ENCODE measurements at regions not wholly inside any gene's neighbourhood (a gene's known extent, or its start where the extent isn't known, plus 50 kb on each side); places are given as distances from the start of the nearest gene placed in this dataset.

DNA sequence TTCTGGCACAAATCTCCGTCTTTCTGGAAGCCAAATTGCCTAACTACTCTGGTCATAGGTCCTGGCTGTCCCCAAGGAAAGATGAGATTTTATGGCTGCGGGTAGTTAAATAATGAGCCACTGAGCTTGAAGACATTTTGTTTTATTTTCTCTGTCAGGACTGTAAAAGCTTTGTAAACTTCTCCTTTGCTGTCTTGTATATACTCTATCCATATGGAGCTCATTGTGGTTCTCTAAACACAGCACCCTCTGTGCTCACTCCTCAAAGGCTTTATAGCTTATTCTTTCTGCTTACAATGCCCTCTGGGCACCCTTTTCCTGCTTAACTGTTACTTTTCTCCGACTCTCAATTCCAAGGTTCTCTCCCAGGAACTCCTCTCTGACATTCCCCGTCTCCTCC lies 209.1 kb downstream of the CMPK2 start:
- DNase-seq: no peak
- Histone ChIP-seq H3K9me3 (no peaks in the 10 kb centered on the region), H3K9ac (ENCODE audit: low read depth in 2 of 2, low read length in 2 of 2) (no peak overlapping the region), H3K4me3 (no peak overlapping the region), H3K4me1 (no peaks in the 10 kb centered on the region), H3K27ac (no peak overlapping the region), H3K27me3 (no peaks in the 10 kb centered on the region), H3K36me3 (no peaks in the 10 kb centered on the region)
- intact Hi-C loops (cut with DNase I): no loop called here
- no peak for TF ChIP-seq CTCF (IDR thresholded peaks at IDR 0.05)

DNA sequence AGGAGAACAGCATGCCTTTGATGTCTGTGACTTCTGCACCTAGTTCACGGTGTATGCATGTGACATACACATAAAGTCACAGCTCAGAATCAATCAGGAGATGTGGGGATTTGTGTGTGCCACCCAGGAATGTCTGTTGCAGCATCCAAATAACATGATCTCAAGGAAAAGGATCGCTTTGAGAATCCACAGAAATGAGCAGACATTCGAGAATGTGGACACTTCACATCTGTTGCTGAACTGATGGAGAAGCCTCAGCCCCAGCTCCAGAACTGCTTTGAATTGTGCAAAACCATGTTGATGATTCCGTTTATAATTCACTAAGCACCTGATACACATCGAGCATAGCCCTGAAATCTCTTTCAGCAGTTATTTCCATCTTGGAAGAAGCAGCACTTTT lies 208.6 kb downstream of the CMPK2 start:
- Histone ChIP-seq H3K4me3 (no peak overlapping the region), H3K36me3 (no peaks in the 10 kb centered on the region), H3K9me3 (no peaks in the 10 kb centered on the region), H3K4me1 (no peaks in the 10 kb centered on the region), H3K27ac (no peak overlapping the region), H3K9ac (ENCODE audit: low read depth in 2 of 2, low read length in 2 of 2) (no peak overlapping the region), H3K27me3 (no peaks in the 10 kb centered on the region)
- TF ChIP-seq CTCF (IDR thresholded peaks at IDR 0.05): no peak
- intact Hi-C loops (cut with DNase I): no loop called here
- DNase-seq: no peak

DNA sequence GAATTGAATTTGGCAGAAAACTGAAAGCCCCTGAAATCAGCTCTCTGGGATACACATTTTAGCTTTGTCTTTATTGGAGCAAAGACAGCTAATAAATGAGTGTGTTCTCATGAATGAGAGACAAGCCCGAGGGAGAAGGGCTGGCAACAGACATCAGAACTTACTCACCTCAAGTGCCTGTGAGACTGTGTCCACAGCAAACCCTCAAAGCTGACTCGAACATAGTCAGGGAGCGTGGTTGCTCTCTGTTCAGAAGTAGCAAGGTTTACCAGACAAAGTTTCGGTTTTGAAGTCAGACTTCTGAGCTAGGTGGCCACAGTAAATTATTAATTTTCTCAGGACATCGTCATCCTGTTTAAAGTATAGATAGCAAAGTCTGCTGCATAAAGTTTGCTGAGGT lies 207.9 kb downstream of the CMPK2 start:
- Histone ChIP-seq H3K36me3 (no peaks in the 10 kb centered on the region), H3K27ac (no peak overlapping the region), H3K9ac (ENCODE audit: low read depth in 2 of 2, low read length in 2 of 2) (no peak overlapping the region), H3K9me3 (no peaks in the 10 kb centered on the region), H3K4me3 (no peak overlapping the region), H3K27me3 (no peaks in the 10 kb centered on the region), H3K4me1 (no peaks in the 10 kb centered on the region)
- intact Hi-C loops (cut with DNase I): no loop called here
- no peak for TF ChIP-seq CTCF (IDR thresholded peaks at IDR 0.05)
- no peak for DNase-seq

DNA sequence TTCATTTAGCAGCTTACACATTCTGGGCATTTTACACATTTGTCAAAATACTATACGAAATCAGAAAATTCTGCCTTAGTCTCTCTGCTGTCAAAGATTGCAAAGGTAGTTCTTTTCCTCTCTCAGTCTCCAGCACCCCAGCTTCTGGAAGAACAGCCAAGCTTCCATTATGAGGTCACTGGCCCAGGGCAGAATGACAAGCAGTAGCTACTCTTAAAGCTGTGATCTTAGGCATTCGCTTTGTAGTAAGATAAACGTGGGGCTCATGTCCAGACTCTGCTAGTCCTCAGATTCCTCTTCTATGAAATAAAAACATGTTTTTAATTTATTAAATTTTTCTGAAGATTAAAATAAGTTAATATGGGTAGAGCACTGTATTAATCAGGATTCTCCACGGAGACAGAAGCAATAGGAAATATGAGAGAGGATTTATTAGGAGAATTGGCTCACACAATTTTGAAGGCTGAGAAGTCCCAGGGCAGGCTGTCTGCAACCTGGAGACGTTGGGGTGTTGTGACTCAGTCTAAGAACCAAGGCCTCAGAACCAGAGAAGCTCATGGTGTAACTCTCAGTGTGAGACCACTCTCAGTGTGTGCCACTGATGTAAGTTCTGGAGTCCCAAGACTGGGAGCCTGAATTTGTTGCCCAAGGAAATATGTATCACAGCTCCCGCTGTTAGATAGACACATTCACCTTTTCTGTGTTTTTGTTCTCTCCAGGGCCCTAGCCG lies 201.2 kb downstream of the CMPK2 start:
- no peak overlapping the region for H3K9ac ChIP-seq (ENCODE audit: low read depth in 2 of 2, low read length in 2 of 2)
- no peak overlapping the region for H3K4me3 ChIP-seq
- no peaks in the 10 kb centered on the region for H3K4me1 ChIP-seq
- TF ChIP-seq CTCF (IDR thresholded peaks at IDR 0.05): no peak
- no peaks in the 10 kb centered on the region for H3K9me3 ChIP-seq
- intact Hi-C loops (cut with DNase I): no loop called here
- no peak overlapping the region for H3K27ac ChIP-seq
- no peak for DNase-seq
- no peaks in the 10 kb centered on the region for H3K27me3 ChIP-seq
- no peaks in the 10 kb centered on the region for H3K36me3 ChIP-seq

DNA sequence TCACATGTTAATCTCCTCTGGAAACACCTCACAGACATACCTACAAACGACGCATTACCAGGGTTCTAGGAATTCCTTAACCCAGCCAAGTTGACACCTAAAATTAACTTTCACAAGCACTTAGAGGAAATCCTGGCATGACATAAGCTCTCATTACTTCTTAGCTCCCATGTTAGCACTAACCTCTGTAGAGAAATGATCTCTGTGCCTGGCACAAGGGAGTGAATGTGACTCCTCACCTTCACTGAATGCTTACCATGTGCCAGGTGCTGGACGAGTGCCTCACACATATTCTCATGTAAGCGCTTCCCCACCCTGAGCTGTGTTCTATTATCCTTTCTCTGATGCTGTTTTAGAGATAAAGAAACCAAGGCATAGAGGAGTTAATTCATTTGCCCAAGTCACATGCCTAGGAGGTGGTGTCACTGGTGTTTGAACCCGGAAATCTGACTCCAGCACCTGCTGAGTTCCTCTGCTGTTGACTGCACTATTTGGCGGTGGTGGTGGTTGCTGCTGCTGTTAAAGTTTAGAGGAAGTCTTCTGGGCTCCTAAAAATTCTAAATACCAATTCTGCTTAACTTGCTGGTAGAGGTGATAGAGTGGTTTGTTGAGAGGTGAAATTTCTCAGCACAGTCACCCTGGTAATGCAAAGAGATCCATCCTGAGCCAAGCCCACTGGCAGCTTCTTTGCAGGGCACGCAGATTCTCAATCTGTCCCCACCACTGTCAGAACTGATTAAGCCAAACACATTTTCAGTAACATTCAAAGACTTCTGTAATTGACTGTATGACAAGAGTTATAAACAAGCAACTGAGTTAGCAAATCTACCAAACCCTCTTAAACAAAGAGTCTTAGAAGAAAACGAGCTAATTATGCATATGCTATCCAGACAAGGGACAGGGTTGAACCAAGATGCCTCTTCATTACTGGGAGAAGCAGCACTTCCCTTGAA lies 200.3 kb downstream of the CMPK2 start:
- intact Hi-C loops (cut with DNase I): no loop called here
- no peaks in the 10 kb centered on the region for H3K36me3 ChIP-seq
- H3K4me3 ChIP-seq: no peak overlapping the region
- no peak overlapping the region for H3K9ac ChIP-seq (ENCODE audit: low read depth in 2 of 2, low read length in 2 of 2)
- H3K9me3 ChIP-seq: no peaks in the 10 kb centered on the region
- H3K27ac ChIP-seq: no peak overlapping the region
- TF ChIP-seq CTCF (IDR thresholded peaks at IDR 0.05): no peak
- no peak for DNase-seq
- H3K27me3 ChIP-seq: no peaks in the 10 kb centered on the region
- H3K4me1 ChIP-seq: no peaks in the 10 kb centered on the region
